ENCODE measurements at regions not wholly inside any gene's neighbourhood (a gene's known extent, or its start where the extent isn't known, plus 50 kb on each side); places are given as distances from the start of the nearest gene placed in this dataset.

GRCh38 chr1:96550061-96550460 lies 171.5 kb upstream of the PTBP2 start:
- DNase-seq (ENCODE audit: low spot score) = no peak
- no peak for TF ChIP-seq CTCF (IDR thresholded peaks at IDR 0.05; ENCODE audit: extremely low read depth, missing control alignments)

GRCh38 chr1:96552451-96552850 lies 169.1 kb upstream of the PTBP2 start:
- TF ChIP-seq CTCF (IDR thresholded peaks at IDR 0.05; ENCODE audit: extremely low read depth, missing control alignments) = no peak
- DNase-seq (ENCODE audit: low spot score) = no peak

GRCh38 chr1:96553811-96554210 lies 167.8 kb upstream of the PTBP2 start:
- no peak for DNase-seq (ENCODE audit: low spot score)
- TF ChIP-seq CTCF (IDR thresholded peaks at IDR 0.05; ENCODE audit: extremely low read depth, missing control alignments) = no peak

GRCh38 chr1:96554364-96554763 lies 167.2 kb upstream of the PTBP2 start:
- DNase-seq (ENCODE audit: low spot score) = no peak
- TF ChIP-seq CTCF (IDR thresholded peaks at IDR 0.05; ENCODE audit: extremely low read depth, missing control alignments) = no peak

- TF ChIP-seq CTCF (IDR thresholded peaks at IDR 0.05; ENCODE audit: extremely low read depth, missing control alignments) = no peak
- no peak for DNase-seq (ENCODE audit: low spot score)
These were observed 164.2 kb upstream of the PTBP2 start for GRCh38 chr1:96557336-96557735.

- DNase-seq (ENCODE audit: low spot score) = no peak
- no peak for TF ChIP-seq CTCF (IDR thresholded peaks at IDR 0.05; ENCODE audit: extremely low read depth, missing control alignments)
These were observed 162.9 kb upstream of the PTBP2 start for GRCh38 chr1:96558635-96559034.

GRCh38 chr1:96559181-96559580 lies 162.4 kb upstream of the PTBP2 start:
- no peak for TF ChIP-seq CTCF (IDR thresholded peaks at IDR 0.05; ENCODE audit: extremely low read depth, missing control alignments)
- DNase-seq (ENCODE audit: low spot score) = no peak

Measured in GM20000 (cell line).